ENCODE measurements at regions not wholly inside any gene's neighbourhood (a gene's known extent, or its start where the extent isn't known, plus 50 kb on each side); places are given as distances from the start of the nearest gene placed in this dataset.

DNA sequence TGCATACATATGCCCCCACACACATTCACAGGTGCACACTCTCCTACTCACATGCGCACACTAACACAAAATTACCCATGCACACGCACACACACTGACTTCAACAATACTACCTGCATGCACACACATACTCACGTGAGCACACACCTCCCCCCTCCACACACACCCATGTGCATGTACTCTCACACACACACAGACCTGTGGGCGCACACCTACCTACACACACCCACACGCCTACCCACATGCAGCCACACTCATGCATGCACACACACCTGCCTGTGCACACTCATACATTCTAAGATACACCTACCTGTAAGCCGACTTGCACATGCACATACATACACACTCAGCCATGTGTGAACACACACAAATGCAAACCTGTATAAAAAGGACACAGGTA lies 97.3 kb upstream of the GSC start:
- TF ChIP-seq ISL1 (CRISPR knock-in tag; IDR thresholded peaks at IDR 0.05) (no peak), GLIS3 (CRISPR knock-in tag; IDR thresholded peaks at IDR 0.05) (no peak), ZNF8 (CRISPR knock-in tag; IDR thresholded peaks at IDR 0.05) (no peak), SNAI2 (CRISPR knock-in tag; IDR thresholded peaks at IDR 0.05) (no peak), PATZ1 (CRISPR knock-in tag; IDR thresholded peaks at IDR 0.05; ENCODE audit: borderline replicate concordance) (no peak)
